COLO829 (cell line): ENCODE measurements at regions not wholly inside any gene's neighbourhood (a gene's known extent, or its start where the extent isn't known, plus 50 kb on each side); places are given as distances from the start of the nearest gene placed in this dataset.

Experiments used
- DNase-seq: peaks from one replicate; pipeline ENCODE4 v3.0.0; 2012; ENCODE audit warnings: low spot score

DNA sequence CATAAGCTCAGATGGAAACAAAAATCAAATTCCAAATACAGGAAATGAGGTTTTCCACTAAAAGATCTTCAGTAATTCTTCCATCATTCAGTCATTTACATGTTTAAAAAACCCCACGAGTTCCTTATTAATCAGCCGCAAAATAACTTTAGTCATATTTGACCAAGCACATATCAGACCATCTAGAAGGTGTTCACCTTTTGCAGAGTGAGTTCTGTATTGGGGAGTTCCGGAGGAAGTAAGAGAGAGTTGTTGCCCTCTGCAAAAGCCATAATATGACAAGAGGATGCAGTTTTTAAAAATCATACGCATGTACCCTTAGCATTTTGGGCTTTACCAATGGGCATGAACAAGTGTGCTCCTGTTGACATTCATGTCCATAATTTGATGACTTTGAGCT lies 61.6 kb downstream of the CCR1 start:
- DNase-seq: no peak

DNA sequence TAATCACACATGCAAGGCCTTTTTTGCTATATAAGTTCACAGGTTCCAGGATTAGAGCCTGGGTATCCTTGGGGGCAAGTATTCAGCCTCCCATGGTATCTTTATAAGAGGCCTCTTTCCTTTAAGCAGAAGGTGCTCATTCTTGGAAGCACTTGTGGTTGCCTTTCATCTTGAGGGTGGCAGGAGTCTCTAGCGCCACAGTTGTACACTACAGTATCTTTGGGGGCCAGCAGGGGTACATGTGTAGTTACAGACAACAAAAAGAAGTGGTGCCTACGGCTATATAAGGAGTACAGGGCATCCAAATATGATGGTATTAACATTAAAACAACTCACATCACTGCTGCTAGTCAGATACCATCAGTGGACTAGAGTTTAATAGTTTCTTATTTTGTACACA lies 62.1 kb downstream of the CCR1 start:
- DNase-seq: no peak

DNA sequence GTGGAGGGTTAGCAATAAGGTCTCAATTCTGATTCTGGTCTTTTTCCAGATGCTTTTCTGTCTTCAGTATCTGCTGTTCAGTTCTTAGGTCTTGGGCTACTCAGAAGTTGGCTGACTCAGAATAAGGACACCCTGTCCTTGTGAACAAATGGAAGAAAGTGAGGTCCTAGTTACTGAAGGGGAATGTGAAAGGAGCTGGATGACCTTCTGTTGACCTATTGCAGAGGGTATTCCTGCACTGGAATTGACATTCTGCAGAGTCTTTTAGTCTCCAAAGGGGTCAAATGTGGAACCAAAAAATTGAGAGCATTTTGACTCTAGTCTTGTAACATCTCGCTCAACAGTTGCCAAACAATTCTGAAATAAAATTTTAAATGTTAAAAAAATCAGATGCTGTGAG lies 63.0 kb downstream of the CCR1 start:
- DNase-seq: no peak

DNA sequence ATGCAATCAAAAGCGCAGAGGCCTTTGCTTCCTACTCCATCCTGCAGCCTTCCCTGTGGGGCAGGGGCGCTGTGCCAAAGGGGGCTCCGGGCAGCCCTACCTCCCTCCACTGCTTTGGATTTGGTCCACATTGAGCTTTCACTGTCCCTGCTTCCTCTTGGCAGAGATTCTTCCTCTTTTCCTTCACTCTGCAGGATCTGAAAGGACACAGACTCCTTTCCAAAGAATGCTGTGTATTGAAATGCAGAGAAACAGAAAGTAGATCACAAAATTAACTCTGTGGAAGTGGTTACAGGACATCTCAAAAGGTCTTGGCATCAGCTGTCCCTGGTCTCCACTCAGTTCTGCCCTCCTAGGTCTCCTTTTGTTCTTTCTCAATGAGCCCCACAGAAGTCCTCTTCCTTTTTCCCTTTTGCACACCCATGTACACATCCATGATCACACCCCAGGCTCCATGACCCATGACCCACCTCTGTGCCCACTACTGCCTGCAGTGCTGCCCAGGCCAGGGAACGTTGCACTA lies 64.1 kb downstream of the CCR1 start:
- DNase-seq: no peak

DNA sequence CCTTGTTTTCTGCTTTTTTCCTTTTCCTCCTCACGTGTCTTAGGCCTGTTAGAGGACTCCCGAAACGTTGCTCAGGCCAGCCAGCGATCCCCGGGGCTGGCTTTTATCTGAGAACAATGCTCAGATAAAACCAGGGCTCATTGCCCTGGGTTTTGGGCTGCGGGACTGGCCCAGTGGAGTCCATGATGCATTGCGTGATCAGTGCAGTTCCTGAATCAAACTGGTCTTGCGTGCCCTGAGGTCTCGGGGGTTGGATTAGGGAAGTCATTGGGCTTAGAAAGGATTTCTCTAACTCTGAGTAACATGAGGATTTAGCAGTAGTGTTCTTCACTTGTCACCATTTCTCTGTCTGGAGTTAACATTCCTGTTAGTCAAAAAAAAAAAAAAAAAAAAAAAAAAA lies 66.3 kb downstream of the CCR1 start:
- no peak for DNase-seq

DNA sequence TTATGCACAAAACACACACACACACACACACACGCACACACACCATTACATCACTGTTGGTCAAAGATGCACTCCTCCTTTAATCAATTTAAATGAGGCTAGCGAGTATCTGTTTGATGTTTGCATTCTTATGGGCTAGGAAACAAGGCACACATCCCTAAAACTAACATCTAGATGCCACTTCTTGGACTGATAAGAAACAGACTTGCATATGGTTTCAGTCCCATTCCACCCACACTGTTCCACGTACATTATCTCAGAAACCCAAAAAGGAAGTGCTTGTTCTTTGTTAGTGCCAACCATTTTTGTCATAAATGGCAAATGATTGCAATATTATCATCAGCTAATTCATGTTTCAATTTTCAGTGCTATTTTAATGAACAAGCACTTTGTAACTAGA lies 69.5 kb downstream of the CCR1 start:
- DNase-seq: no peak

DNA sequence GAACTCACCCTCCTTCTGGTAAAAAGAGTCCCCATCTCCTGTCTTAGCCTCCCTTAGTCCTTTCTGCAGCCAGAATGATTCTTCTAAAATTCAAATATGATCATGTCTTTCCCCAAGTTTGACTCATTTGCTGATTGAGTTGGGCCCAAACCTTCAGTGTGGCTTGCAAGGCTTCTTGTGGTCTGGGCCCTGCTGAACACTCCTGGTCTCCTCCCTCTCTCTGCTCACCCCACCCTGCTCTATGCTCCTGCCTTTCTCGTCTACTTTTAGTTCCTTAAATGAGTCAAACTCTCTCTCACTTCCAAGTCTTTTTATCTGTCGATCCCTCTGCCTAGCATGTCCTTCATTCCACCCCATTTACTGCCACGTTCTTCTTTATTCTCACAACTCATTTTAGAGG lies 72.6 kb downstream of the CCR1 start:
- DNase-seq: no peak

DNA sequence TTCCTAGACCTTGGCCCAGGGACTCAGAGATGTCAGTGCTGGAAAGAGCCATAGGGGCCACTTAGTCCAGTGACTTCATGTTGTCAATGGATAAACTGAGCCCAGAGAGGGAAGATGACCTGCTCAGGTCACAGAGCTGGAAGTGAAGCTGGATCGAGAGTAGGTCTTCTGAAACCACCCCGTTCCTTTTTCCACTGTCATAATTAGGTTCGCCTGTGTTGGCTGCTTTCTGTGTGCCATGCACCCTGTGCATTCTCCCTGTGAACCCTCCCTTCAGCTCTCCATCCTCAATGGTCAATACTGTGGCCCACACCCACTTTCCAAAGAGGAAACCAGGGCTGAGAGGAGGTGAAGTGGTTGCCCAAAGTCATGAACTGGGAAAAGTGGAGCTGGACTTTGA lies 74.8 kb downstream of the CCR1 start:
- no peak for DNase-seq

DNA sequence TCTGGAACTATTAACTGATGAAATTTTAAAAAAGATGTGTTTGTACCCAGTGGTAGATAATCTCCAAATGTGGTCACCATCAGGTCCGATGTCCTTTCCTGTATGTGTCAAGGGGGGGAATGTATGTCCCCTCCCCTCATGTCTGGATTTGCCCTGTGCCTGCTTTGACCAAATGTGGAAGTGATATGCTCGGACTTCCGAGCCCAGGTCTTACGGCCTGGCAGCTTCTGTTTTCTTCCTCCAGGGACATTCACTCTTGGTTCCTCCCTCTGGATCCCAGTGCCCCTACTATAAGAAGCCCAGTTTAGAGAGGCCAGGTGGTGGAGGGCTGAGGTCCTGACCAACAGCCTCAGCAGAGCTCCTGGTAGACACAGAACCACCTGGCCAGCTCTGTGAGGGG lies 75.5 kb downstream of the CCR1 start:
- no peak for DNase-seq

DNA sequence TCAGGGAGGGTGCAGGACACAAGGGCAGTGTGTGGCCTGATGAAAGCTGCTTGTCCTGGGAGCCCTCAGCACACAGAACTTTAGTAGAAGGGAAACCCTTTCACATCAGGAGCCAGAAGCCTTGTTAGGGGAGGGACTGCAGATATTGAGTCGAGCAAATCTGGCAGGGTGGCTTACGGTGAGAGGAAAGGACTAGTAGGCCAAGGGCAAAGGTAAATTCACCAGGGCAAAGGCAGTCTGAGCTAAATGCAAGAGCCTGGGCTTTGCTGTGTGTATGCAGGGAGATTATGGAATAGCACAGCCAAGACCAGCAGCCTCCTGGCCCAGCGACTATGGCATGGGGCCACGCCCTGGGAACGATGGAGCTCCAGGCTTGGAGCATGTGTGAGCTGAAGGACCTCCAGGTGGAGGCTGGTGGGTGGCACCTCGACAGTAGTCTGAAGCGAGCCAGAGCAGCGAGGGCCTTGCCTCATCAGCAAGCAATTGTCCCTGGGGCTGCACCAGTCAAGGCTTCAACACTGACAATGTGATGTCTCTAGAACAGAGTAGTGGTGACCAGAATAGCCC lies 76.1 kb downstream of the CCR1 start:
- no peak for DNase-seq

DNA sequence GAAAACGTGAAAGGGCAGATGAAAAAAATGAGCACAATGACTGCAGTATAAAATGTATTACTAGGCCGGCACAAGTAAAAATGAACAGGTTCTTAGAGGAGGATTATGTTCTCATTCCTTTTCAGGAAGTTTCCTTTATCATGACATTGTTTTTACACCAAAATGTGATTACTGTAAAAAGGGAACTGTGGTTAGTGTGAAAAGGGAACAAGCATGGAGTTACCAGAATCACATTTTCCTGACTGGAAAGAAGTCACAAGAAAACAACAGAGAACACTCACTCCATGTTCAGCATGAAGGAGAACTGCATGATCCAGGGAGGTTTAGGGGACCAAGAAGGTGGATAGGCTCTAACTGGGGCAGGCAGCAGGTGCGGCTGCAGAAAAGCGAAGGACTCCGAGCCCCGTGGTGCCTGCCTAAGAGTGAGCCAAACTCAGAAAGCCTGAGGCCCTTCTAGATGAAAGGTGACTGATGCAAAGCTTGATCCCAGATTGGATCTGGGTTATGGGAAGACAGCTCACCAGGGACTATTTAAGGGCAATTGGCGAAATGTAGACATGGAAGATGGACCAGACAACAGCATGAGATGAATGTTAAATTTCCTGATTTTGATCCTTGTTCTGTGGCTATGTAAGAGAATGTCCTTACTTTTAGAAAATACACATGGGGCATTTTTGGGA lies 77.3 kb downstream of the CCR1 start:
- DNase-seq: no peak

DNA sequence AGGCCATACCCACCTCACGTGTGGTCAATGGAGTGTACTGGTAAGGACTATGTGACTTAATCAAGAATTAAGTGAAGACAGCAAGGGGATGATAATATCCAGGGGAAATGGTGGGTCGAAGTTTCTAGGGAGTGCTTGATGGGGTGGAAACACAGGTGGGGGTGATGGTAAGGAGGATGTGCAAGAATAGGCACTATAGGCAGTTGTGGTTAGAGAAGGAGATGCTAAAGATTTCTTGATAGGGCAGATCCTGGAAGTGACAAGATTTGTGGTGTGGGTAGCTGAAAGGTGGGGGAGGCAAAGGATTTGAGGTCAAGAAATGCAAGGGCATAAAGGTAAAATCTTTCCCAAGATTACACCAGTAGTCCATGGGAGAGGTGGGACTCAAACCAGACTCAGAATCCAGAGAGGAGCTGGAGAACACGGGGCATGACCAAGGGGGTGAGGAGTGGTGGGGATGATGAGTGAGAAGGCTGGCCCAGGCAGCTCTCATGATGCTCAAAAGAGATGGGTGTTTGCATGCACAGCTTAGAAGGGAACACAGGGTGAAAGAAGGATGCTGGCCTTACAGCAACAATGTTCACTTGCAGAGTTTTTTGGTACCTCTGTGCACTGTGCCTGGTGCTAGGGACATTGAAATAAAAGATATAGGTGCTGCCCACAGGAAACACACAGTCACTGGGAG lies 78.4 kb downstream of the CCR1 start:
- no peak for DNase-seq

DNA sequence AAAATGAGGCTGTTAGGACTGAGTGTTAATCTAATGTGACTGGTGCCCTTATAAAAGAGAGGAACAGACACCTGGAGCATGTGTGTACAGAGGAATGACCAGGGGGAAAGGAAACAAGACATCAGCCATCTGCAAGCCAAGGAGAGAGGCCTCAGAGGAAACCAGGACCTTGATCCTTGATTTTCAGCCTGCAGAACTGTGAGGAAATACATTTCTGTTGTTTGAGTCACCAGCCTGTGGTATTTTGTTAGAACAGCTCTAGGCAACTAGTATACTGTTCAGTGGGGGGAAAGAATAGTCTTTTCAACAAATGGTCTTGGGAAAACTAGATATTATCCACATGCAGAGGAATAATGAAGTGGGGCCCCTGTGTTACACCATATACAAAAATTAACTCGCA lies 80.6 kb downstream of the CCR1 start:
- DNase-seq: peak; percentile 23

DNA sequence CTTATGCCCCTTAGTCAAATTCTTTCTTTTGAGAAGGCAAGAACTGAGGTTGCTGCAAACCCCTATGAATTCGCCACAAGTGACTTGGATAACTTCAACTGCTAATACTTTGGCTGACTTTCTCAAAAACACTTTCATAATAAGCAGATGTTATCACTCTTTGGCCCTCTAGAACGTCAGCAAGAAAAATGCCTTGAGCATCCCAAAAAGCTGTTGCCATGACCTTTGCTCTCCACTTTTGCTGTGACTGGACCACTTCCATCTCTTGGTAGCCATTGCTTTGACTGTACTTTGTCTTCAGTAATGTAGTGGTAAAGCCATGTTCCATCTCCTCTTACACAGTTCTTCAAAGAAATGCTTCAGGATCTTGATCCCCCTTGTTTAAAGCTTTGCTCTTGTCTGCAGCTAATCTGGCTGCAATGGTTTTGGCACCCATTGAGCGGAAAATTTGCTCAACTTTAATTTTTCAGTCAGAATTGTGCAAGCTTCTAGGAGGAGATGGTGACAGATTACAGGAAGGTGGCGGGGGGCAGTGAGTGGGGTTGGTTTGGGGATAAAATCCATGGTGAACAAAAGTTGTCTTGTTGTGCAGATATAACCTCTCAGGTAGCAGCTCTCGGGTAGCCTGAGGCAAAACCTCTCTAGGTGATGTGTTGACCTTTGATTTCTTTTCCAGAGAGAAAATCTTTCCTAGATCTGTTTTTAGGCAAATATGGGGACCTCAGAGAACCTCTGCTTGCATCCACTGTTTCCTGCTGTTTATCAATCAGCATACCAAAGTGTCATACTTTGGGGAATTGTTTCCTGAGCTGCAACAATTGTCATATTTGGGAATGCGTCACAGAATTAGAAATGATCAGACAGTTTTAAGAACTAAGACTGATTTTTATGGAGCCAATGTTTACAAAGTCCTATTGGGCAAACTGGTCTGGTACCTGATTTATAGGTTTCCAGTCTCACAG lies 83.6 kb downstream of the CCR1 start:
- no peak for DNase-seq

DNA sequence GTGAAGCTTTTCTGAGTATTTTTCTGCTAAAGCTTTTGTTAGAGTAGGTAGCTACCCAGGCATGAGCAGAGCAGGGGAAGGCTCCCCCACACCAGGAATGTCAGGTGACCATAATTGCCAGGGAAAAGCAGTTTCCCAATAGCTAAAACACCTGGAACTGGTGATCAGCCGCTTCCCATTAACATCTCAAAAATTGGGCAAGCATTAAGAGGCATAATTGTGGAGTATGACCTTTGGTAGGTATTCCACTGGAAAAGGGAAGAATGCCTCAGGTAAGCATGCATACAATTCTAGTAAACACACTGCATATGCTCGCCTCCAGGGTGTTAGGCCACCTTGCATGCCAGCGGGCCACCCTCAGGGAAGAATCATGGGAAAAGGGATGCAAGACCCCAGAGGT lies 84.5 kb downstream of the CCR1 start:
- DNase-seq: no peak

DNA sequence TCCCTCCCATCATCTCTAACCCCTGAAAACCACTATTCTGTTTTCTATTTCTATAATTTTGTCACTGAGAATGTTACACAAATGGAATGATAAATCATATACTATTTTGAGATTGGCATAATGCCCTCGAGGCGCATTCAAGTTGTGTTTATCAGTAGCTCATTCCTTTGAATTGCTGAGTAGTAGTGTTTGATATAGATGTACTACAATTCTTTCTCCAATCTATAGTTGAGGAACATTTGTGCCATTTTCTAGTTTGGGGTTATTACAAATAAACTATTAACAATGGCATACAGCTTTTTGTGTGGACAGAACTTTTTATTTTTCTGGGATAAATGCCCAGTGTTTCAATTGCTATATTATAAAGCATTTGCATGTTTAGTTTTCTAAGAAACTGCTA lies 86.0 kb downstream of the CCR1 start:
- DNase-seq: no peak

DNA sequence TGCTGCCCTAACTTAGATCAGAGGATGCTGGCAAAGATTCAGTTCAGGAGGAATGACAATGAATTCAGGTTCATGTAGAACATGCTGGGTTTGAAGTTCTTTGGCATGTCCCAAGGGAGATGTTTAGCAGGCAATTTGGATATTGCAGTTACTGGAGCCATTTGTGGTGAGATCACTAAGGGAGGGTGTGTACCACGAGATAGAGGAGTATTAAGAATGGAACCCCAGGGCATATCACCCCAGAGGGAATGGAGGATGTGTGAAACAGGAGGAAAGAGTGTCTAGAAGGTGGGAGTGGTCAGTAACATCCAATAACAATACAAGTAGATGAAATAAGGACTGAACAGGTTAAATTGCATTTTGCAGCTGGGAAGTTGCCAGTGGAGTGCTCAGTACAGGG lies 87.1 kb downstream of the CCR1 start:
- DNase-seq: no peak

DNA sequence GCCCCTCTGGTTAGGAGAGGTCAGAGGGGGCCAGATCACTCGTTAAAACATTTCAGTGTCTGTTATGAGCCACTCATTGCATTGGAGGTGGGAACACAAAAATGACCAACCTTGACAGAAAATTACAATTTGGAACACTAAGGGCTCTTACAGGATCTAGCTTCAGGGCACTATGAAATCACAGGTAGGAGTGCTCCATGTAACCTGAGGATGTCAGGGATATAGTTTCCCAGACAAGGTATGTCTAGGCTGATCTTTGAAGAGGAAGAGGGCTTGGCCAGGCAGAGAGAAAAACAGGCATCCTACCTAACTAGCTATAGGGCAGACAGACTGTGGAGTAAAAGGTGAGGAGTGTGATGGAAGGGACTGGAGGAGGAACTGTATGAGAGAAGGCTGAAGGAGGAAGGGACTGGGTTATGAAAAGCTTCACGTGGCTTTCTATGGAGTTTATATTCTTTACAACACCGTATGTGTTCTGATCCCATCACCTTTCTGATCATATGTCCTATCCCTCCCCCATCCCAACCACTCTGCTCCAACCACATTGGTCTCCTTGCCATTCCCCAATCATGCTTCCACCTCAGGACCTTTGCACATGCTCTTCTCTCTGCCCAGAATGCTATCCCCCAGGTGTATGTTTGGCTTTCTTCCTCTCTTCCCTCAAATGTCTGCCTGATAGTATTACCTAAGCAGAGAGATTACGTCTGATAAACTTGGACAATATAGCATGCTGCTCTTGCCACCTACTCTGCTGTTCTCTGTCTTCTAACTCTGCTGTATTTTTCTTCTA lies 88.2 kb downstream of the CCR1 start:
- no peak for DNase-seq

DNA sequence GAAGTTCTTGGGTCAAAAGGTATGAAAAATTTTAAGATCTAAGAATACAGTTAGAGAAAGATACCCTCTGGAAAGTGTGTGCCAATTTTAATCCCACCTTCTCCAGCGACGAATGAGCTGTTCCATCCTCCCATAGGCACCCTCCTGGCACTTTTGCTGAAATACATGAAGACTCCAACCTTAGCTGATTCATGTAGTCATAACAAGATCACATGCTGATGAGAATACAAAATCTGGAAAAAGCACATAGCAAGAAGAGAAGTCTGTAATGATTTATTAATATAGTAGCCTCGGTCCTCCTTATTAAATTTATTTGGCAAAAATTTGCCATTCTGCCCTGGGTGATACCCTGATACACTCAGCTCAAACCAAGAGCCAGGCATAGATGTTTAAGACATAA lies 88.9 kb downstream of the CCR1 start:
- no peak for DNase-seq

DNA sequence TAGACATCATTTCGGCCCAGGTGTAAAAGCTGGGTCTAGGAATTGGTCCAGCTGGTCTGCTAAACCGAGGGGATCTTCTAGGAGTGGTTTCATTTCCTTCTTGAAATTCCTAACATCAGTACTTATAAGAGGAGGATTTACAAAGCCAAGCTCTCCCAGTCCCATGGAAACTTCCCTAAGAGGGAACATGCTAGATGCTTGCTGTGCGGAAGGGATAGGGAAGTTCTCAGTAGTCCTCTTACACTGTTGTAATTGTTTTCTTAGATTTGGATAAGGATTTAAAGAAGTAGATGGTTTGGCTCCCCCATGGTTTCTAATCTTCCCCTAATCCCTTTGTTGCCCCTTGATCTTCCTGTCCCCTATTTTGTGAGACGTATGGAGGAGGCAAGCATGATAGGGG lies 89.7 kb upstream of the XCR1 start:
- no peak for DNase-seq

DNA sequence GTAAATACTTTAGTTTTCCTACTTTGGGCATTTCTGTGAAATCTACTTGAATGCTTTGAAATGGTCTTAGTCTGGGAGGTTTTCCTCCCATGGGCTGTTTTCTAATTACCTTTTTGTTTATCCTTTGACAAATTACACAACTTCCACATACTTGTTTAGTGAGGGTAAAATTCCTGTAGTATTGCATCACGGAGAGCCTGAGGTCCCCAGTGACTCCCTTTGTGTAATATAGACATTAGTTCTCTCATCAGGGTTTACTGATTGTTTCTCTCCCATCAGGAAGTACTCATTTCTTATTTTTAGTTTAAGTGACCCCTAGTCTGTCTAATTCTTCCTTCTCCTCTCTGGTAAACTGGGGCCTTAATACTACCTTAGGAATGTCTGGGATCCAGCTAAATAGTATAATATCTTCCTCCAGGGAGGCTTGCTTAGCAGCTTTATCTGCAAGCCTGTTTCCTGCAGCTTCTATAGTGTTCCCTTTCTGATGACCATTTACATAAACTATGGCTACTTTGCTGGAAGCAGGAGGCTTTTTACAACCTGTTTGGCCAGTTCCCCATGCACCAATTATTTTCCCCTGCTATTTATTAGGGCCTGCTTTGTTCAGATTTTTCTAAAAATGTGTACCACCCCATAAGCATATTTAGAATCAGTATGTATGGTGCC lies 87.2 kb upstream of the XCR1 start:
- no peak for DNase-seq
